ENCODE measurements at regions not wholly inside any gene's neighbourhood (a gene's known extent, or its start where the extent isn't known, plus 50 kb on each side); places are given as distances from the start of the nearest gene placed in this dataset.
"Not testable (repeated sequence)": the region's sequence is repeated elsewhere in the genome, so short reads cannot be mapped to it uniquely, and the experiment has no call there.

DNA sequence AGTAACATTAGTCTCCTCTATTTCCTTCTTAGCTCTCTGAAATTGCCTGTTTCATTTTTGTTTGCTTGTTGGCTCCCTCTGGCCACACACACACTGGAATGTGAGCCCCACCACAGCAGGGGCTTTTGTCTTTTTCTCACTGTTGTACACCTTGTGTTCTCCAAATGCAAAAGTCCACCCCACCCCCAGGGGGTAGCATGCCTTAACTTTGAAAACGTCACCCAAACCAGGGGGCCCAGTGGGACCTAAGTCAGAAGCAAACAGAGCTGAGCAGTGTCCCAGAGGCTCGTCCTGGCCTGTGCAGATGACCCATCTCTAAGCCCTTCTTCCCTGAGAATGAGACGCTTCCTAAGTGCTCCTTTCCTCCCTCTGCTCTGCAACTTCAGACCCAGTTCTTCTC is 614.1 kb downstream of the UQCRFS1 start:
- TF ChIP-seq, protein P1, sequence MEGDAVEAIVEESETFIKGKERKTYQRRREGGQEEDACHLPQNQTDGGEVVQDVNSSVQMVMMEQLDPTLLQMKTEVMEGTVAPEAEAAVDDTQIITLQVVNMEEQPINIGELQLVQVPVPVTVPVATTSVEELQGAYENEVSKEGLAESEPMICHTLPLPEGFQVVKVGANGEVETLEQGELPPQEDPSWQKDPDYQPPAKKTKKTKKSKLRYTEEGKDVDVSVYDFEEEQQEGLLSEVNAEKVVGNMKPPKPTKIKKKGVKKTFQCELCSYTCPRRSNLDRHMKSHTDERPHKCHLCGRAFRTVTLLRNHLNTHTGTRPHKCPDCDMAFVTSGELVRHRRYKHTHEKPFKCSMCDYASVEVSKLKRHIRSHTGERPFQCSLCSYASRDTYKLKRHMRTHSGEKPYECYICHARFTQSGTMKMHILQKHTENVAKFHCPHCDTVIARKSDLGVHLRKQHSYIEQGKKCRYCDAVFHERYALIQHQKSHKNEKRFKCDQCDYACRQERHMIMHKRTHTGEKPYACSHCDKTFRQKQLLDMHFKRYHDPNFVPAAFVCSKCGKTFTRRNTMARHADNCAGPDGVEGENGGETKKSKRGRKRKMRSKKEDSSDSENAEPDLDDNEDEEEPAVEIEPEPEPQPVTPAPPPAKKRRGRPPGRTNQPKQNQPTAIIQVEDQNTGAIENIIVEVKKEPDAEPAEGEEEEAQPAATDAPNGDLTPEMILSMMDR (IDR thresholded peaks at IDR 0.05) = no peak
- H3K27ac ChIP-seq = no peak overlapping the region
- no peak overlapping the region for H3K4me3 ChIP-seq
- H3K27me3 ChIP-seq = no peaks in the 10 kb centered on the region
- DNase-seq (no peak), ATAC-seq (no peak)
- H3K36me3 ChIP-seq = no peaks in the 10 kb centered on the region
- intact Hi-C loops (cut with DNase I) = no loop called here
- no peaks in the 10 kb centered on the region for H3K4me1 ChIP-seq
- no peaks in the 10 kb centered on the region for H3K9me3 ChIP-seq

GRCh38 chr19:28596561-28597071 is 616.3 kb downstream of the UQCRFS1 start:
- intact Hi-C loops (cut with DNase I) = no loop called here
- TF ChIP-seq, protein P1 (IDR thresholded peaks at IDR 0.05) = no peak
- no peaks in the 10 kb centered on the region for H3K27me3 ChIP-seq
- DNase-seq (no peak), ATAC-seq (no peak)
- no peak overlapping the region for H3K4me3 ChIP-seq
- no peaks in the 10 kb centered on the region for H3K9me3 ChIP-seq
- H3K27ac ChIP-seq = no peak overlapping the region
- no peaks in the 10 kb centered on the region for H3K4me1 ChIP-seq
- no peaks in the 10 kb centered on the region for H3K36me3 ChIP-seq

DNA sequence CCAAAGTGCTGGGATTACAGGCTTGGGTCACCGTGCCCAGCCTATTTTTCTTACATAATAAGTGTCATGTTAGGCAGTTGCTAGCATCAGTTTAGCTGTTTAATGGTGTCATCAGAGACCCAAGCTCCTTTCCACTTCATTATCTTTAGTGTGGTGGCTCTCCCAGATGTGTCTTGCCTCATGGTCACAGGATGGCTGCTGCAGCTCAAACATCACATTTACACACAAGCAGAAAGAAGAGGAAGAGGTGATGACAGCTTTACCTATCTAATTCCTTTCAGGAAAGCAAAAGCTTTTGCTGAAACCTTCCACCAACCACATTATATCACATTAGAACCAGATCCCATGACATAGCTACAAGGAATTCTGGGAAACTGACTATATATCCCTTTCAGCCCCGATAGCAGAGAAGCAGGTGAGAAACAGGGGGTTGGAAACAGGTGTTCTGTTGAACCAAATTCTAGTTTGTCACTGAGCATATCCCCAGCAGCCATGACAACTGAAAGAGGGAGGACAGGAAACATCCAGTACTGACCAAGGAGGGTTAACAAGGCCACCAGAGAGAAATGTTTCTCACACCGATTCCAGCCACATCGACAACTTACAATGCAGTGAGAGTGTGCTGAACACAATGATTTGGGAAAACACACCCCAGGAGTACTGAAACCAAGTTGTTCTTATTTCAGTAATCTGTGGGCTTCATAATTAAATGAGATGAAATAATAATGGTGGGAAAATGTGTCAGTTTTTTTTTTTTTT is 617.0 kb downstream of the UQCRFS1 start:
- TF ChIP-seq, protein P1 (IDR thresholded peaks at IDR 0.05) = no peak

GRCh38 chr19:28594737-28595136 is 618.2 kb downstream of the UQCRFS1 start:
- intact Hi-C loops (cut with DNase I) = no loop called here
- TF ChIP-seq, protein P1 (IDR thresholded peaks at IDR 0.05) = no peak
- no peak overlapping the region for H3K4me3 ChIP-seq
- no peaks in the 10 kb centered on the region for H3K9me3 ChIP-seq
- no peak overlapping the region for H3K27ac ChIP-seq
- no peak for DNase-seq
- no peak for ATAC-seq
- no peaks in the 10 kb centered on the region for H3K27me3 ChIP-seq
- H3K36me3 ChIP-seq = no peaks in the 10 kb centered on the region
- H3K4me1 ChIP-seq = no peaks in the 10 kb centered on the region

More for the DNA sequence above, 617.0 kb downstream of the UQCRFS1 start:
- H3K36me3 ChIP-seq = no peaks in the 10 kb centered on the region
- H3K27me3 ChIP-seq = no peaks in the 10 kb centered on the region
- H3K4me3 ChIP-seq = no peak overlapping the region
- no peaks in the 10 kb centered on the region for H3K9me3 ChIP-seq
- ATAC-seq (no peak), DNase-seq (no peak)
- no peak overlapping the region for H3K27ac ChIP-seq
- no peaks in the 10 kb centered on the region for H3K4me1 ChIP-seq
- intact Hi-C loops (cut with DNase I) = no loop called here

- H3K9me3 ChIP-seq; H3K36me3 ChIP-seq; H3K4me3 ChIP-seq; DNase-seq; H3K4me1 ChIP-seq; intact Hi-C loops (cut with DNase I); ATAC-seq; H3K27ac ChIP-seq; H3K27me3 ChIP-seq: not testable (repeated sequence)
These were observed 623.0 kb downstream of the UQCRFS1 start for GRCh38 chr19:28589991-28590411.

- intact Hi-C loops (cut with DNase I) = no loop called here
- Histone ChIP-seq H3K36me3 (no peaks in the 10 kb centered on the region), H3K27me3 (no peaks in the 10 kb centered on the region), H3K4me1 (no peaks in the 10 kb centered on the region), H3K4me3 (no peak overlapping the region), H3K9me3 (no peaks in the 10 kb centered on the region), H3K27ac (no peak overlapping the region)
- DNase-seq (no peak), ATAC-seq (no peak)
- TF ChIP-seq, protein P1 (IDR thresholded peaks at IDR 0.05) = no peak
These were observed 626.5 kb downstream of the UQCRFS1 start for GRCh38 chr19:28586474-28586873.

Measured in upper lobe of right lung (tissue), 1 donor.